ENCODE measurements at regions not wholly inside any gene's neighbourhood (a gene's known extent, or its start where the extent isn't known, plus 50 kb on each side); places are given as distances from the start of the nearest gene placed in this dataset.

DNA sequence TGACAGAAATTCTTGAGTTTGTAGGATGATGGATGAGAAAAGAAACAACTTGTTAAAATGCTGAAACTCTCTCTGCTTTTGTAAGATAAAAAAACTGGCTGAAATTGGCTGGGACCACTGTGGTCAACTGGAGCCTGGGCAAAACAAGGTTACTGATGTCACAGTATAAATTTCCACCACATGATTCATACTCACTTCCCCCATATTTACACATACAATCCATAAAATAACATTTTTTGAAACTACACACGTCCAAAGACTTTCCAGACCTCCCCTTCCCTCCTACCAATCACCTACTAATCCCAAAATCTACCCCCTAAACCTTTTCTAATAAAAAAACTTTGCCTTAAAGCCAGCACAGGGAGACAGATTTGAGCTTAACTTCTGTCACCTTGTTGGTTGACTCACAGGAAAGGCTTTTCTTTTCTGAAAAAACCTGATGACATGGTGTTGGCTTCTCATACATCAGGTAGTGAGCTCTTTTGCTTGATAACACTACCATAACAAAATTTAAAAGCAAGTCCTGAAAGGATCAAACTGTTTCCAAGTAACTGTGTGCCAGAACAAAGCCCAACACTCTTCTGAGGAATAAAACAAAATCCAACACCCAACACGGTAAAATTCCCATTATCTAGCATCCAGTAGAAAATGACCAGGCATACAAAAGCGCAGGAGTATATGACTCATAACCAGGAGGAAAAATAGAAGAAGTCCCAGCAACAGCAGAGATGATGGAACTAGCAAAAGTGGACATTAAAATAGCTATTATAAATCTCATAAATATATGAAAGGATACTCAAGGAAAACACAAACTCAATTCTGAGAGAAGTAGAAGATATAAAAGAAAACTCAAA lies 87.3 kb upstream of the SNRK start:
- no peak for TF ChIP-seq EZH2 (IDR thresholded peaks at IDR 0.05)
- TF ChIP-seq POLR2AphosphoS5 (IDR thresholded peaks at IDR 0.05; ENCODE audit: borderline replicate concordance, low read depth, low read length) = no peak
- TF ChIP-seq FOXP2 (optimal IDR thresholded peaks at IDR 0.05; ENCODE audit: control extremely low read depth, extremely low read length, insufficient read depth) = no peak
